ENCODE measurements at regions not wholly inside any gene's neighbourhood (a gene's known extent, or its start where the extent isn't known, plus 50 kb on each side); places are given as distances from the start of the nearest gene placed in this dataset.

DNA sequence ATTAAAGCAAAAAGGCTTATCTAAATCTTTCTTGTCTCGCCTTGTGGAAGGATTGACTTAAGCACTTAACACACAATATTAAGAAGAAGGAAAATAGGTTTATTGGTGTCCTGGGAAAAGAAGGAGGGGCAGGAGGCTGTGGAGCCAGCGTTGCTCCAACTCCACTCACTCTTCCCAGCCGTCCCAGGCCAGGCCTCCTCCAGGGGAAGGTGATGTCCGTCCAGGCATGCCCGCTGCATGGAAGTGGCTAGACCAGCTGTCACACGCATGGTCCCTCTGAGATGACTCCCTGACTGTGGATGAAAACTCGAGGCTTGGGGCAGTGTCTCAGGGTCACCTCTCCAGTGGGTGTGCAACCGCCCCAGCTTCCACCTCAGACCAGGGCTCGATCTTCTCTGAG is 281.1 kb downstream of the GALR1 start:
- no peaks in the 10 kb centered on the region for H3K27me3 ChIP-seq (ENCODE audit: control insufficient read depth, extremely low read depth, insufficient read depth, low read length)
- H3K4me3 ChIP-seq (ENCODE audit: control insufficient read depth in 2 of 3, extremely low read depth in 1 of 3, insufficient read depth in 2 of 3, low read depth in 1 of 3, low read length in 3 of 3), result no peak overlapping the region
- H3K9me3 ChIP-seq (ENCODE audit: control insufficient read depth, low read depth, low read length), result peaks cover 9% of the 10 kb centered on the region
- dilution Hi-C loops (cut with MboI; ENCODE audit: extremely low pct_ligation_motif_present, low sequenced_read_pairs), result no loop called here
- H3K4me2 ChIP-seq (ENCODE audit: control insufficient read depth, extremely low read depth, insufficient read depth, low read depth, low read length), result no peak overlapping the region
- H3K27ac ChIP-seq (ENCODE audit: control insufficient read depth, insufficient read depth, low read length), result no peak overlapping the region
- H4K20me1 ChIP-seq (ENCODE audit: control insufficient read depth, extremely low read depth, insufficient read depth, low read length), result no peaks in the 10 kb centered on the region
- H3K36me3 ChIP-seq (ENCODE audit: control insufficient read depth in 2 of 2, extremely low read depth in 1 of 2, insufficient read depth in 2 of 2, low read length in 2 of 2), result no peaks in the 10 kb centered on the region
- H3K4me1 ChIP-seq (ENCODE audit: control insufficient read depth, extremely low read depth, insufficient read depth, low read length), result no peaks in the 10 kb centered on the region
- H2AFZ ChIP-seq (ENCODE audit: control insufficient read depth, low read length), result no peak overlapping the region
- FAIRE-seq (no peak), DNase-seq (ENCODE audit: low read depth, low spot score) (no peak)
- no peak for TF ChIP-seq EZH2 (IDR thresholded peaks at IDR 0.05; ENCODE audit: low read length)
- TF ChIP-seq, protein P1, sequence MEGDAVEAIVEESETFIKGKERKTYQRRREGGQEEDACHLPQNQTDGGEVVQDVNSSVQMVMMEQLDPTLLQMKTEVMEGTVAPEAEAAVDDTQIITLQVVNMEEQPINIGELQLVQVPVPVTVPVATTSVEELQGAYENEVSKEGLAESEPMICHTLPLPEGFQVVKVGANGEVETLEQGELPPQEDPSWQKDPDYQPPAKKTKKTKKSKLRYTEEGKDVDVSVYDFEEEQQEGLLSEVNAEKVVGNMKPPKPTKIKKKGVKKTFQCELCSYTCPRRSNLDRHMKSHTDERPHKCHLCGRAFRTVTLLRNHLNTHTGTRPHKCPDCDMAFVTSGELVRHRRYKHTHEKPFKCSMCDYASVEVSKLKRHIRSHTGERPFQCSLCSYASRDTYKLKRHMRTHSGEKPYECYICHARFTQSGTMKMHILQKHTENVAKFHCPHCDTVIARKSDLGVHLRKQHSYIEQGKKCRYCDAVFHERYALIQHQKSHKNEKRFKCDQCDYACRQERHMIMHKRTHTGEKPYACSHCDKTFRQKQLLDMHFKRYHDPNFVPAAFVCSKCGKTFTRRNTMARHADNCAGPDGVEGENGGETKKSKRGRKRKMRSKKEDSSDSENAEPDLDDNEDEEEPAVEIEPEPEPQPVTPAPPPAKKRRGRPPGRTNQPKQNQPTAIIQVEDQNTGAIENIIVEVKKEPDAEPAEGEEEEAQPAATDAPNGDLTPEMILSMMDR (optimal IDR thresholded peaks at IDR 0.05 in 1 of 3, IDR thresholded peaks at IDR 0.05 in 1 of 3, conservative IDR thresholded peaks at IDR 0.05 in 1 of 3; ENCODE audit: extremely low read depth in 1 of 3, insufficient read depth in 2 of 3, low read length in 3 of 3), result no peak
- no peaks in the 10 kb centered on the region for H3K79me2 ChIP-seq (ENCODE audit: control insufficient read depth, insufficient read depth, low read length)
- no peak overlapping the region for H3K9ac ChIP-seq (ENCODE audit: control insufficient read depth, extremely low read depth, insufficient read depth, low read length)
- H3K9me1 ChIP-seq (ENCODE audit: control insufficient read depth, extremely low read depth, insufficient read depth, low read length), result no peaks in the 10 kb centered on the region

DNA sequence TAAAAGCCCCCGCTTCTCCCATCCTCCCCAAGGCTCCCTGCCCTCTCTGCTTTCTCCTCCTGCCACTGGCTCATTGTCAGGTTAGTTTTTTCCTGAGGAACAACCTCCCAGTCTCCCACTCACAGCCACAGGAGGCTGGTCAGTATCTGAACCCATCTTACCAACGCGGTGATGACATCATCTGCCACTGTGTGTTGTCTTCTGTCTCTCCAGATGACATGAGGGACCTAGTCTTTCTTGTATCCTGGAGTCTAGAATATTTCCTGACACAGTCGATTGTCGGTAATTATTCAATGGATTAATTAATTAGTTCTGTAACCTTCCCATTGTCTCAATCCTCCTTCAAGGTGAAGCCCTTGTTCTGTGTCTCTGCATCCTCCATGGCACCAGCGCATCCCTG is 290.2 kb downstream of the GALR1 start:
- dilution Hi-C loops (cut with MboI; ENCODE audit: extremely low pct_ligation_motif_present, low sequenced_read_pairs), result no loop called here
- H3K27ac ChIP-seq (ENCODE audit: control insufficient read depth, insufficient read depth, low read length), result no peak overlapping the region
- no peak for TF ChIP-seq EZH2 (IDR thresholded peaks at IDR 0.05; ENCODE audit: low read length)
- TF ChIP-seq, protein P1 (optimal IDR thresholded peaks at IDR 0.05 in 1 of 3, IDR thresholded peaks at IDR 0.05 in 1 of 3, conservative IDR thresholded peaks at IDR 0.05 in 1 of 3; ENCODE audit: extremely low read depth in 1 of 3, insufficient read depth in 2 of 3, low read length in 3 of 3), result no peak
- no peaks in the 10 kb centered on the region for H3K4me1 ChIP-seq (ENCODE audit: control insufficient read depth, extremely low read depth, insufficient read depth, low read length)
- H3K9me3 ChIP-seq (ENCODE audit: control insufficient read depth, low read depth, low read length), result no peaks in the 10 kb centered on the region
- no peaks in the 10 kb centered on the region for H3K79me2 ChIP-seq (ENCODE audit: control insufficient read depth, insufficient read depth, low read length)
- FAIRE-seq, result no peak
- no peak overlapping the region for H2AFZ ChIP-seq (ENCODE audit: control insufficient read depth, low read length)
- H3K4me3 ChIP-seq (ENCODE audit: control insufficient read depth in 2 of 3, extremely low read depth in 1 of 3, insufficient read depth in 2 of 3, low read depth in 1 of 3, low read length in 3 of 3), result no peak overlapping the region
- no peak overlapping the region for H3K4me2 ChIP-seq (ENCODE audit: control insufficient read depth, extremely low read depth, insufficient read depth, low read depth, low read length)
- H3K36me3 ChIP-seq (ENCODE audit: control insufficient read depth in 2 of 2, extremely low read depth in 1 of 2, insufficient read depth in 2 of 2, low read length in 2 of 2), result no peaks in the 10 kb centered on the region
- no peaks in the 10 kb centered on the region for H3K9me1 ChIP-seq (ENCODE audit: control insufficient read depth, extremely low read depth, insufficient read depth, low read length)
- H4K20me1 ChIP-seq (ENCODE audit: control insufficient read depth, extremely low read depth, insufficient read depth, low read length), result no peaks in the 10 kb centered on the region
- DNase-seq (ENCODE audit: low read depth, low spot score), result no peak
- H3K27me3 ChIP-seq (ENCODE audit: control insufficient read depth, extremely low read depth, insufficient read depth, low read length), result no peaks in the 10 kb centered on the region
- H3K9ac ChIP-seq (ENCODE audit: control insufficient read depth, extremely low read depth, insufficient read depth, low read length), result no peak overlapping the region

Data from keratinocyte (primary cell).